H9 (cell line): ENCODE measurements at regions not wholly inside any gene's neighbourhood (a gene's known extent, or its start where the extent isn't known, plus 50 kb on each side); places are given as distances from the start of the nearest gene placed in this dataset.

ENCODE experiments used
- DNase-seq: peaks from one replicate; pipeline ENCODE4 v3.0.0-alpha.2; 2017
- H2AFZ ChIP-seq: one replicate; pipeline ENCODE4 v1.6.1; 2013; ENCODE audit warnings: mild to moderate bottlenecking, low read length, control low read depth, moderate library complexity
- H2AK5ac ChIP-seq: 2 replicates; pipeline ENCODE4 v1.6.1; 2013; ENCODE audit warnings: low read length, control low read depth, mixed read lengths; ENCODE audit not compliant: insufficient read length
- H2BK120ac ChIP-seq: one replicate; pipeline ENCODE4 v1.6.1; 2013; ENCODE audit warnings: low read depth, mild to moderate bottlenecking, low read length, control low read depth, inconsistent platforms; ENCODE audit not compliant: poor library complexity, severe bottlenecking
- H2BK12ac ChIP-seq: 2 replicates; pipeline ENCODE4 v1.6.1; 2013; ENCODE audit warnings: low read length, control low read depth, mixed read lengths, low read depth; ENCODE audit not compliant: insufficient read length
- H2BK15ac ChIP-seq: 2 replicates; pipeline ENCODE4 v1.6.1; 2013; ENCODE audit warnings: low read depth, low read length, control low read depth
- H2BK20ac ChIP-seq: one replicate; pipeline ENCODE4 v1.6.1; 2013; ENCODE audit warnings: low read depth, mild to moderate bottlenecking, low read length, control low read depth, inconsistent platforms; ENCODE audit not compliant: poor library complexity, severe bottlenecking
- H2BK5ac ChIP-seq: 2 replicates; pipeline ENCODE4 v1.6.1; 2013; ENCODE audit warnings: low read length, control low read depth, mixed read lengths; ENCODE audit not compliant: insufficient read length
- H3K14ac ChIP-seq: 2 replicates; pipeline ENCODE4 v1.6.1; 2013; ENCODE audit warnings: low read length, control low read depth; ENCODE audit not compliant: insufficient read depth
- H3K18ac ChIP-seq: 2 replicates; pipeline ENCODE4 v1.6.1; 2013; ENCODE audit warnings: low read depth, mild to moderate bottlenecking, mixed read lengths, low read length, control low read depth; ENCODE audit not compliant: insufficient read length
- H3K23ac ChIP-seq: 2 replicates; pipeline ENCODE4 v1.6.1; 2013; ENCODE audit warnings: low read length, control low read depth, mixed read lengths, low read depth; ENCODE audit not compliant: insufficient read length
- H3K23me2 ChIP-seq: 2 replicates; pipeline ENCODE4 v1.6.1; 2013; ENCODE audit warnings: low read depth, mild to moderate bottlenecking, mixed read lengths, low read length, control low read depth; ENCODE audit not compliant: insufficient read length, poor library complexity, severe bottlenecking
- H3K27ac ChIP-seq: 2 replicates; pipeline ENCODE4 v1.5.1; 2013; ENCODE audit warnings: low read length, control low read depth, mixed read lengths, low read depth; ENCODE audit not compliant: insufficient read length
- H3K27me3 ChIP-seq: 2 replicates; pipeline ENCODE4 v1.6.1; 2013; ENCODE audit warnings: low read length, control low read depth, inconsistent platforms; ENCODE audit not compliant: insufficient read depth
- H3K4ac ChIP-seq: 2 replicates; pipeline ENCODE4 v1.6.1; 2013; ENCODE audit warnings: low read depth, mild to moderate bottlenecking, control low read depth, inconsistent platforms, low read length, moderate library complexity
- H3K4me1 ChIP-seq: 2 replicates; pipeline ENCODE4 v1.6.1; 2013; ENCODE audit warnings: low read length, control low read depth, inconsistent platforms; ENCODE audit not compliant: insufficient read depth
- H3K4me2 ChIP-seq: 2 replicates; pipeline ENCODE4 v1.6.1; 2013; ENCODE audit warnings: low read length, control low read depth, mixed read lengths; ENCODE audit not compliant: insufficient read length, insufficient read depth
- H3K56ac ChIP-seq: 2 replicates; pipeline ENCODE4 v1.6.1; 2013; ENCODE audit warnings: low read depth, mild to moderate bottlenecking, mixed read lengths, low read length, control low read depth; ENCODE audit not compliant: insufficient read length
- H3K79me1 ChIP-seq: 2 replicates; pipeline ENCODE4 v1.6.1; 2013; ENCODE audit warnings: low read depth, mild to moderate bottlenecking, moderate library complexity, low read length, control low read depth, inconsistent platforms; ENCODE audit not compliant: insufficient read depth, poor library complexity, severe bottlenecking
- H3K79me2 ChIP-seq: 2 replicates; pipeline ENCODE4 v1.6.1; 2013; ENCODE audit warnings: low read length, control low read depth, inconsistent platforms; ENCODE audit not compliant: insufficient read depth
- H3K9ac ChIP-seq: 2 replicates; pipeline ENCODE4 v1.6.1; 2013; ENCODE audit warnings: low read length, control low read depth, mixed read lengths; ENCODE audit not compliant: insufficient read length; ENCODE audit errors: extremely low read depth
- H3K9me3 ChIP-seq: one replicate; pipeline ENCODE4 v1.6.1; 2013; ENCODE audit warnings: low read depth, low read length, inconsistent platforms; ENCODE audit not compliant: control insufficient read depth
- H3T11ph ChIP-seq: one replicate; pipeline ENCODE4 v1.6.1; 2013; ENCODE audit warnings: mild to moderate bottlenecking, low read length, control low read depth, inconsistent platforms
- H4K20me1 ChIP-seq: one replicate; pipeline ENCODE4 v1.6.1; 2013; ENCODE audit not compliant: control insufficient read depth, insufficient read length, insufficient read depth
- H4K5ac ChIP-seq: 2 replicates; pipeline ENCODE4 v1.6.1; 2013; ENCODE audit warnings: low read depth, mild to moderate bottlenecking, mixed read lengths, low read length, control low read depth; ENCODE audit not compliant: insufficient read length
- H4K8ac ChIP-seq: replicated peaks from 2 replicates; pipeline ENCODE4 v1.6.1; 2013; ENCODE audit warnings: low read length, control low read depth, mixed read lengths, low read depth; ENCODE audit not compliant: insufficient read length
- H4K91ac ChIP-seq: 2 replicates; pipeline ENCODE4 v1.6.1; 2013; ENCODE audit warnings: low read depth, mild to moderate bottlenecking, moderate library complexity, mixed read lengths, low read length, control low read depth; ENCODE audit not compliant: insufficient read length
- H3K27ac Mint-ChIP-seq, 3 experiments: 2 replicates in 2 of 3; 3 replicates in 1 of 3; pipeline ENCODE4 v1.8.0; 2020 to 2021; ENCODE audit warnings: mixed read lengths in 3 of 3, mild to moderate bottlenecking in 1 of 3, moderate library complexity in 1 of 3
- H3K27me3 Mint-ChIP-seq: 2 replicates; pipeline ENCODE4 v1.8.0; 2021; ENCODE audit warnings: low read depth, mild to moderate bottlenecking, moderate library complexity, mixed read lengths
- H3K36me3 Mint-ChIP-seq, 3 experiments: 2 replicates in 2 of 3; 3 replicates in 1 of 3; pipeline ENCODE4 v1.8.0; 2020 to 2021; ENCODE audit warnings: low read depth in 3 of 3, mixed read lengths in 3 of 3; ENCODE audit not compliant: insufficient read depth in 1 of 3
- H3K4me1 Mint-ChIP-seq, 2 experiments: 2 replicates each; pipeline ENCODE4 v1.8.0; 2020; ENCODE audit warnings: mixed read lengths in 2 of 2
- H3K4me3 Mint-ChIP-seq, 2 experiments: 2 replicates in 1 of 2; 3 replicates in 1 of 2; pipeline ENCODE4 v1.8.0; 2020 to 2021; ENCODE audit warnings: mild to moderate bottlenecking in 2 of 2, mixed read lengths in 2 of 2, moderate library complexity in 1 of 2
- H3K9me3 Mint-ChIP-seq, 2 experiments: 2 replicates in 1 of 2; 3 replicates in 1 of 2; pipeline ENCODE4 v1.8.0; 2020; ENCODE audit warnings: mild to moderate bottlenecking in 2 of 2, mixed read lengths in 2 of 2, moderate library complexity in 1 of 2
- WGBS: extraction: QIAGEN DNeasy Blood & Tissue Kit; methylation state at CpG from one replicate; pipeline ENCODE4 v1.1.7; 2013; ENCODE audit warnings: missing lambda C conversion rate, low lambda C conversion rate, mixed read lengths; ENCODE audit not compliant: insufficient read length; ENCODE audit errors: extremely low coverage; 5-methylcytosine and 5-hydroxymethylcytosine counted together
- TF ChIP-seq, protein P1 (sequence below): fragments of 200-600 bp; sonication (generic); conservative IDR thresholded peaks from 3 replicates; pipeline ENCODE4 v1.8.0; 2021; ENCODE audit warnings: antibody characterized with exemption, mild to moderate bottlenecking

DNA sequence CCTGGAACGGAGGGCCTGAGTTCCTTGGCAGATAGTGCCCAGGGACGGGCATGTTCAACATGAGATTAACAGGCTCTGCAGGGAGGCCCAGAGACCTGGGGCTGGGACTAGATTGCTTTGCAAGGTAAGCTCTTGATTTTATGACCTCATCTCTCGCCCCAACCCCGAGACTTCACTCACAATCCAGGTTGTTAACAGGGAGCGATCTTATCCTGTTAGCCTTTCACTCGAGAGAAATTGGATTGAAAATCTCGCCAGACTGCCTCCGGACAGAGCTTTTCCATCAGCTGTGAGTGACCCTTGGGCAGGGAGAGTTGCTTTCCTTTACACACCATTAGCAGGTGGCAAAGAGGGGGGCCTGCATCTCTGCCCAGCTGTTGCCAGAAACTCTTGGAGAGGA is 521.7 kb upstream of the EEF2KMT start:
- H3T11ph ChIP-seq, result no peak overlapping the region
- H3K4me3 Mint-ChIP-seq, result no peak overlapping the region
- H3K79me1 ChIP-seq, result no peaks in the 10 kb centered on the region
- H3K4ac ChIP-seq, result no peak overlapping the region
- H2BK12ac ChIP-seq, result no peak overlapping the region
- no peaks in the 10 kb centered on the region; a peak in 1 of 7 replicates for H3K36me3 Mint-ChIP-seq
- H3K23ac ChIP-seq, result no peak overlapping the region
- no CpG with 5 or more reads among the region's 8 CpGs for WGBS
- no peaks in the 10 kb centered on the region; the same call in 1 of the 2 replicates for H3K27me3 ChIP-seq
- no peak overlapping the region for H3K56ac ChIP-seq
- no peak overlapping the region for H2BK120ac ChIP-seq
- no peak overlapping the region for H2BK15ac ChIP-seq
- TF ChIP-seq, protein P1, sequence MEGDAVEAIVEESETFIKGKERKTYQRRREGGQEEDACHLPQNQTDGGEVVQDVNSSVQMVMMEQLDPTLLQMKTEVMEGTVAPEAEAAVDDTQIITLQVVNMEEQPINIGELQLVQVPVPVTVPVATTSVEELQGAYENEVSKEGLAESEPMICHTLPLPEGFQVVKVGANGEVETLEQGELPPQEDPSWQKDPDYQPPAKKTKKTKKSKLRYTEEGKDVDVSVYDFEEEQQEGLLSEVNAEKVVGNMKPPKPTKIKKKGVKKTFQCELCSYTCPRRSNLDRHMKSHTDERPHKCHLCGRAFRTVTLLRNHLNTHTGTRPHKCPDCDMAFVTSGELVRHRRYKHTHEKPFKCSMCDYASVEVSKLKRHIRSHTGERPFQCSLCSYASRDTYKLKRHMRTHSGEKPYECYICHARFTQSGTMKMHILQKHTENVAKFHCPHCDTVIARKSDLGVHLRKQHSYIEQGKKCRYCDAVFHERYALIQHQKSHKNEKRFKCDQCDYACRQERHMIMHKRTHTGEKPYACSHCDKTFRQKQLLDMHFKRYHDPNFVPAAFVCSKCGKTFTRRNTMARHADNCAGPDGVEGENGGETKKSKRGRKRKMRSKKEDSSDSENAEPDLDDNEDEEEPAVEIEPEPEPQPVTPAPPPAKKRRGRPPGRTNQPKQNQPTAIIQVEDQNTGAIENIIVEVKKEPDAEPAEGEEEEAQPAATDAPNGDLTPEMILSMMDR, result no peak
- peaks cover 18% of the 10 kb centered on the region for H3K27me3 Mint-ChIP-seq
- H3K9me3 Mint-ChIP-seq, result no peaks in the 10 kb centered on the region
- H4K8ac ChIP-seq, result no peak overlapping the region
- no peak overlapping the region for H2BK5ac ChIP-seq
- no peaks in the 10 kb centered on the region for H3K79me2 ChIP-seq
- no peaks in the 10 kb centered on the region for H3K9me3 ChIP-seq
- no peak overlapping the region; the same call in 1 of the 2 replicates for H3K14ac ChIP-seq
- peaks cover 3% of the 10 kb centered on the region for H3K23me2 ChIP-seq
- H4K5ac ChIP-seq, result no peak overlapping the region
- no peaks in the 10 kb centered on the region for H4K20me1 ChIP-seq
- no peak overlapping the region for H2AK5ac ChIP-seq
- no peak overlapping the region for H2AFZ ChIP-seq
- no peak for DNase-seq
- no peak overlapping the region for H3K9ac ChIP-seq
- H2BK20ac ChIP-seq, result no peak overlapping the region
- H3K4me1 ChIP-seq, result no peaks in the 10 kb centered on the region; the same call in 1 of the 2 replicates
- H3K4me2 ChIP-seq, result no peak overlapping the region
- H3K27ac Mint-ChIP-seq, result no peak overlapping the region
- H3K4me1 Mint-ChIP-seq, result peaks cover 6 to 10% of the 10 kb centered on the region in 2 experiments
- no peak overlapping the region for H3K18ac ChIP-seq
- H3K27ac ChIP-seq, result no peak overlapping the region
- H4K91ac ChIP-seq, result no peak overlapping the region
